ENCODE measurements at regions not wholly inside any gene's neighbourhood (a gene's known extent, or its start where the extent isn't known, plus 50 kb on each side); places are given as distances from the start of the nearest gene placed in this dataset.

DNA sequence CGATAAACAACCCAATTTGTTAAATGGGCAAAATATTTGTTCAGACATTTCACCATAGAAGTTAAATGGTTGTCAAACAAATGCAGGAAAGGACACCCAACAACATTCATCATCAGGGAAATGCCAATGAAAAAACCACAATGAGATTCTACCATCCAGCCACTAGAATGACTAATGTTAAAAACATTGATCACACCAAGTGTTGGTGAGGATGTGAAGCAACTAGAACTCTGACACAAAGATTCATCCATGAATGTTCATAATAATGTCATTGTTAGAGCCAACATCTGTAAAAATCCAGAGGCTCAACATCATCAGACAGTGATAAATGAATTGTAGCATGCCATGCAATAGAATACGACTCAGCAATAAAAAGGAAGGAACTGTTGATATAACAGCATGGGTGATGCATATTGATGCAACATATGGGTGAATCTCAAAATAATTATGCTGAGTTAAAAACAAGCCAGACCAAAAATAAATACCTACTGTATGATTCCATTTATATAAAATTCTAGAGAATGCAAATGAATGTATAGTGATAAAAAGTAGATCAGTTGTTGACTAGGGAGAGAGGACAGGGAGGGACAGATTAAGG lies 55.9 kb upstream of the UNC5A start:
- TF ChIP-seq EZH2 (IDR thresholded peaks at IDR 0.05; ENCODE audit: insufficient read depth, poor library complexity, severe bottlenecking): no peak
- TF ChIP-seq EZH2phosphoT487 (IDR thresholded peaks at IDR 0.05; ENCODE audit: insufficient read depth, low read depth): no peak
